Epithelial cell of prostate (primary cell): ENCODE measurements at regions not wholly inside any gene's neighbourhood (a gene's known extent, or its start where the extent isn't known, plus 50 kb on each side); places are given as distances from the start of the nearest gene placed in this dataset.

Experiments used
- DNase-seq: peaks from one replicate; pipeline ENCODE4 v3.0.0-alpha.2; 2011; ENCODE audit warnings: low read depth, low spot score
- H3K27ac ChIP-seq: fragments of 450-650 bp; 2 replicates; pipeline ENCODE4 v1.5.1; 2017; ENCODE audit warnings: mild to moderate bottlenecking

DNA sequence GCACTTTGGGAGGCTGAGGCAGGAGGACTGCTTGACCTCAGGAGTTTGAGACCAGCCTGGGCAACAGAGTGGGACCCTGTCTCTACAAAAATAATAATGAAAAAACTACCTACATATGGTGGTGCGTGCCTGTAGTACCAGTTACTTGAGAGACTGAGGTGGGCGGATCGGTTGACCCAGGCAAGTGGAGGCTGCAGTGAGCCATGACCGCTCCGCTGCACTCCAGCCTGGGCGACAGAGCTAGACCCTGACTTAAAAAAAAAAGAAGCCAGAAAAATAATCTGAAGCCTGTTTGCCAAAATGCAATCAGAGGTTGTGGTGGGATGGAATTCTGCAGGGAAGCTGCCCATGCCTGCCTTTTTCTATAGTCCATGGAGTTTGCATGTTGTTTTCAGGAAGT lies 50.4 kb upstream of the GGTA1 start:
- DNase-seq = no peak
- no peak overlapping the region for H3K27ac ChIP-seq

- DNase-seq = no peak
- H3K27ac ChIP-seq = no peak overlapping the region
Observed at GRCh38 chr9:121550569-121551512, 51.2 kb upstream of the GGTA1 start.

DNA sequence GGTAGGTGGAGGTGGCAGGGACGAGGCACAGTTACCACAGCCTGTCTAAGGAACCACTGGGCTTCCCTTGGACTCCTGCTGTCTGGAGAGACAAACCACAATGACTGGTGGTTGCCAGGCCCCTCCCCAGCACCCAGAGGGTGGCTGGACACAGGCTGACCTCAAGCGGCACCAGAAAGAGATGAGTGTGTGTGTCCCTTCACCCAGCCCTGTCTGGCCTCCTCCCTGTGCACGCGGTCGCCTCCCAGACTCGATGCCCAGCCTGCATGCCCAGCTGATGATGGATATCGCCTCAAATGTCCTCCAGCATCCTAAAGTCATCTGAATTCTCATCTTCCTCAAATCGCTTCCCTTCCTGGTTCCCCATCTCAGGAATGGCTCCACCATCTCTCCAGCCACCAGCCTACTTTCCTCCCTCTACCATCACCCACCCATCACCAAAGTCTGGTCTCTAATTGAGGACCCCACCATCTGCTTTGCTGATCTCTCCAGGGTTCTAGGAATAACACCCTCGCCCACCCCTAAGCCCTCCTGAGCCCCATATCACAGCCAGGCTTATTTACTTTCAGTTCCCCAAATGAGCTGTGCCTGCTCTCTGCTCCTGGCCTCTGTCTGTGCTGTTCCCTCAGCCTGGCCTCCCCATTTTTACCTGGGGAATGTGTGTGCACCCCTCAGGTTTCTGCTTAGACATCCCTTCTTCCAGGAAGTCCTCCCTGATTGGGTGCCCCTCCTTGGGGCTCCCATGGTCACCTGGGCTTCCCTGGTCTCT lies 52.5 kb upstream of the GGTA1 start:
- H3K27ac ChIP-seq = no peak overlapping the region
- DNase-seq = no peak

GRCh38 chr9:121556082-121556481 lies 56.4 kb upstream of the GGTA1 start:
- DNase-seq = no peak
- H3K27ac ChIP-seq = peak overlapping the region; percentile 48

GRCh38 chr9:121556580-121556979 lies 56.9 kb upstream of the GGTA1 start:
- H3K27ac ChIP-seq = peak overlapping the region; percentile 48
- peak; percentile 78 for DNase-seq

DNA sequence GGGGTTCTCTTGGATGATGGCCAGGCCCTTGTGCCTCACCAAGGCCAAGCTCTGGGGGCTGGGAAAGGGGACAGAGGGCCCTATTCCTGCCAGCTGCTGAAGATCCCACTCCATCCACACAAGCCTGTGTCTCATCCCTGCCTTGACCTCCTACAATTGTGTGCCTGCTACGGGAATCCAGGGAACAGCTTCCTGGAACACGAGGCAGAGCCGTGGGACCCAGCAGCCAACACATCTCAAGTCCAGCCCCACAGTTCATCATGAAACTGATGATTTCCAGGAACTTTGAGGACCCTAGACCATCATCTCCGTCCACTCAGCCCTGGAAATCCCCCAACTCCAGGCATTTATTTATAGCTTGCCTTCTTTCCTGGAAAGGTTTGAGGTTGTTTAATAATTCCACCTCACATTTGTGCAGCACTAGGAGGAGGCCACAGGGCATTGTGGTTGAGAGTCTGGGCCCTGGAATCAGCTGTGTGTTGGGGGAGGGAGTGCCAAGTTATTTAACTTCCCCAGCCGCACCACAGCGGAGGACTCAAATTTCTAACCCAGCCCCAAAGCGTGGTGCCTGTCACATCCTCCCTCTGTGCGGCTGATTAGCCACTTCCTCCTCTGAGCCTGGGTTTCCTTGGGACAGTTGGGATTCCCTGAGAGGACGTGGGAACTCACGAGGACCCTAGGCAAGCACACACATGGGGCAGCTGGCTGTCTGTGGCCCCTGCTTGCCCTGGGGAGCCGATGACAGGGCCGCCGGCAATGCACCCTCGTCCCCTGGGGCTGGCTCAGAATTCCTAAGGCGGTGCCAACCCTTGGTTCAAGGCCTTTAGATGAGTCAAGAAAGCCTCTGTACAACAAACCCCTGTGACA lies 58.2 kb upstream of the GGTA1 start:
- peak overlapping the region; percentile 48 for H3K27ac ChIP-seq
- DNase-seq = peak; percentile 55

DNA sequence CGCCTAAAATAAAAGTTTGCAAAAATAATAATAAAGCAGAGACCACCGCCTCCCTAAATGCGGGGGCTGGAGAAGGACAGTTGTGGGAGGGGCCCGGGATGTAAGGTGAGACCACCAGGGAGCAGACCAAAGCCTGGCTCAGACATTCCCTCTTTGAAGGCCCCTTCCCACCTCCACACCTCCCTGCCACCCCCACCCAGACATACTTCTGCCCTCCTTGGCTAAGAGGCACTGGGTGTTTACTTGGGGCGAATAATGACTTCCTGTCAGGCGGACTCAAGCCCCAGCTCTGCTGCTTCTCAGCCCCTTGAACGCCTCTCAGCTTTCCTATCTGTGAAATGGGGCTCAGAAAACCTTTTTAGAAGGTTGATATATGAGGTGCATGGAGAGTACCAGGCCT lies 58.8 kb upstream of the GGTA1 start:
- peak overlapping the region; percentile 48 for H3K27ac ChIP-seq
- no peak for DNase-seq

- no peak for DNase-seq
- H3K27ac ChIP-seq = peak overlapping the region; percentile 48
Observed at GRCh38 chr9:121559183-121559582, 59.5 kb upstream of the GGTA1 start.

DNA sequence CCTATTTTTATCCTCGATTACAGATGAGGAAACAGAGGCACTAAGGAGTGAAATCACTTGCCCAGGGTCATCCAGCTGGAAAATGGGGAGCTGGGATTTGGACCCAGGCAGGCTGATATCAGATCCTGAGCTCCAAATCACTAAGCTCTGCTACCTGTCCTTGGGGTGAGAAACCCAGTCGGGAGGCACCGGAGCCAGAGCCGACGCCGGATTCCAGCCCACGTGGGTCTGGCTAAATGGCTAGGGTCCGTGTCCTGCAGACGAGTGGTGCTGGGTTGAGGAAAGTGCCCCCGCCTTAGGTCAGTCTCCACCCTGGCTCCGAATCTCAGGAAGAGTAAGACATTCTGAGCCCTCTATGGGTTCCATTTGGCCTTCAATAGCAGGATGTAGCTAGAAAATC lies 61.3 kb upstream of the GGTA1 start:
- peak overlapping the region; percentile 67 for H3K27ac ChIP-seq

GRCh38 chr9:121561385-121562222 lies 62.0 kb upstream of the GGTA1 start:
- DNase-seq = no peak
- H3K27ac ChIP-seq = peak overlapping the region; percentile 67

More for the DNA sequence above, 61.3 kb upstream of the GGTA1 start:
- no peak for DNase-seq

GRCh38 chr9:121562301-121562700 lies 62.7 kb upstream of the GGTA1 start:
- peak; percentile 60 for DNase-seq
- peak overlapping the region; percentile 67 for H3K27ac ChIP-seq

- DNase-seq = no peak
- no peak overlapping the region for H3K27ac ChIP-seq
Observed at GRCh38 chr9:121563425-121563824, 63.8 kb upstream of the GGTA1 start.

- no peak for DNase-seq
Observed at GRCh38 chr9:121563881-121564460, 64.3 kb upstream of the GGTA1 start.

GRCh38 chr9:121564504-121565260 lies 65.0 kb upstream of the GGTA1 start:
- peak overlapping the region; percentile 20 for H3K27ac ChIP-seq
- no peak for DNase-seq

More at GRCh38 chr9:121563881-121564460, 64.3 kb upstream of the GGTA1 start:
- H3K27ac ChIP-seq = peak overlapping the region; percentile 20

DNA sequence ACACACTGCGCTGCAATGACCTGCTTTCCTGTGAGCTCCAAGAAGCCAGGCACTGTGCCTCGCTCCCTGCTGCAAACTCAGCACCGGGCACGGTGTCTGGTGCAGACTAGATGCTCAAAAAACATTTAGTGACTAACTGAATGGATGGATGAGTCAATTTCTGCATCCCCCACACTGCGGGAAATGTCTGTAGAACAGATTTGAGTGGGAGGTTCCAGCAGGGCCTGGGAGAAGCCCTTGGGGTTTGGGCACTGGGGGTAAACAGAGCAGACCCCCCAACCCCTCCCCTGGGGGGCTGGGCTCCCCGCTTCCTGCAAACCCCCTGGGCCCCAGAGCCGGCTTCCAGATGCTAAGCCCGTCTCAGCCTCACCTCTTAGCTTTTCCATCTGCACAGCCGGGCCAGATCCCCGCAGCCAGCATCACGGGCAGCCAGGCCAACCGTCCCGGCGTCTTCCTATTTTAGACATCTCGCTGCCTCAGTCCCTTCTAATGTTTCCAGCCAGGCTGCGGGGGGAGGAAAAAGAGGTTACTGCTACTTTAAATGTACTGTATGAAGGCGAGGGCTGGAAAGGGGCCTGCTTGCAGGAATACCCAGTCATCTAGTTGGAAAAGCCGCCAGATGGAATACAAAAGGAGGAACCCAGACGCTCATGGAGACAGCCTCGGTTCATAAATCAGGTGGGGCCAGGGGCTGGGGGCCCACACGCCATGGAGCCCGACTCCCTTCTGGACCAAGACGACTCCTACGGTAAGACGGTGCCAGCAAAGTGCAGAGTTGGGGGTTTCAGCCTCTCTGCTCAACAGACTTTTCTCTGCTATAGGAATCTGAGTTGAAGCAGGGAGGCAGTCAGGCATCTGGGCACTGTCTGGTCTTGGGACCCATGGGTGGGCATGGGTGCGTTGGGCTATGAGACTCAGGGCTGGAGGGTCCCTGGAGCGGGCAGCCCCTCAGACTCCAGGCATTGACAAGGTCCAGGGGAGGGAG lies 67.1 kb upstream of the GGTA1 start:
- H3K27ac ChIP-seq = no peak overlapping the region
- DNase-seq = no peak

GRCh38 chr9:121567500-121568342 lies 68.1 kb upstream of the GGTA1 start:
- H3K27ac ChIP-seq = no peak overlapping the region
- DNase-seq = no peak
